HG03025 (cell line): ENCODE measurements at regions not wholly inside any gene's neighbourhood (a gene's known extent, or its start where the extent isn't known, plus 50 kb on each side); places are given as distances from the start of the nearest gene placed in this dataset.

Experiments used
- ATAC-seq: cut with Tn5 transposase; IDR thresholded peaks from one replicate; pipeline ENCODE4 v1.9.1; 2021; ENCODE audit warnings: mild to moderate bottlenecking, moderate library complexity; ENCODE audit not compliant: unreplicated experiment, low FRiP score

DNA sequence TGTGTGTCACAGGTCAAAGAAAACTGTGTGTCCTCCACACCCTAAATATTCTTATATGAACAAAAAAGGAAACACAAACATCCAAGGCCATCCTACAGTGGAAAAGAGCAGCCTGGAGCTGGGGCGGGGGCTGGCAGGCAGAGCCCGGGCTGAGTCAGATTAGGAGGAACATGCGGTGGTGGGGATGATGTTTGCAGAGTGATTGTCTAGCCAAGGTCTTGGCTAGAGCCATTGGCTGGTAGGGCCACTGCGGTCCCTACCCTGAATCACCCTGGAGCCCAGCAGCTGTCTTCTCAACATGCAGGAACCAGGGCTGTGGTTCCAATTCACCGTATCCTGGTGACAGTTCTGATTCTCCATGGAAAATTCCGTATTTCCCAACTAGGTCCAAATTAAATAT is 439.5 kb downstream of the FGF9 start:
- no peak for ATAC-seq

DNA sequence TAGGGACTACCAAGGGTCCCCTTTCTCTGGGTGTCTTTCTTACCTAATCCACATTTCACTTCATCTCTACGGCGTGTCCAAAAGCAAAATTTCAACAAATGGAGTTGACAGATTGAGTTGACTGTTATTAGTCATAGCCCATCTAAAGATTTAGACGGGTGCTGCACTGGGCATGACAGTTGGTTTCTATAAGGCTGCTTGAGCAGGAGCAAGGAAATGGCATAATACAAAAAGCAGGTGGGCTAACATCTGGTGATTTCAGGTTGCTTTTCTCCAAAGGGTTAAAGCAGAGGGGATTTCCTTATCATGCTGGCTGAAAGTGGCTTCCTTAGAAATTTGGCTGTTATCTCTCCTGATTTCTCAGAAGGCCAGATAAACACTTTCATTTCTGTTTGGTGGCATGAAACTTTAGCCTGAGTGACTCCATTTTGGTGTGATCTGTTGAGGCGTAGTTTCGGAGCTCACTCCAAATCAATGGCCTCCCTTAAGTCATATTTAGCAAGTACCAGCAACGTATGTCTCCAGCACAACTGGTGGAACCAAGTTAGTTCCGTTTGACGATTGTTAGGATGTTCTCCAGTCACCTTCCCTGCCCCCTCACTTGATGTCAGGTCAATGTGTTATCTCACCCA is 440.4 kb downstream of the FGF9 start:
- ATAC-seq = no peak

DNA sequence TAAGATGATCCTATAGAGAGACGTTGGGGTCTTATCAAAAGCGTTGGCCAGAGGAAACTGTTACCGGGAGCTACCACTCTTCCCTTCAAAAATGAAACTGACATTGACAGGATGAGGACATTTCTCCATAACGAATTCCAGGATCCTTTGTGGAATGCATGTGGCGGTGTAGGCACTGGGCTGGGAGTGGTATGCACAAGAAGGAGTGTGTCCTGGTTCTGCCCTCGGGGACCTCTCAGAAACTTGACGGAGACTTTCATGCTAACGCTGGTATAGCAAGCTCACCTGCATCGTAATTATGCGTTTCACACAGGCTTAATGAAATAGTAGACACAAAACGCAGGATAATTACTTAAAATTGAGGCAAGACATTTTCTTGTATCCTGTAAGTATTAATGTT is 441.1 kb downstream of the FGF9 start:
- ATAC-seq = no peak

DNA sequence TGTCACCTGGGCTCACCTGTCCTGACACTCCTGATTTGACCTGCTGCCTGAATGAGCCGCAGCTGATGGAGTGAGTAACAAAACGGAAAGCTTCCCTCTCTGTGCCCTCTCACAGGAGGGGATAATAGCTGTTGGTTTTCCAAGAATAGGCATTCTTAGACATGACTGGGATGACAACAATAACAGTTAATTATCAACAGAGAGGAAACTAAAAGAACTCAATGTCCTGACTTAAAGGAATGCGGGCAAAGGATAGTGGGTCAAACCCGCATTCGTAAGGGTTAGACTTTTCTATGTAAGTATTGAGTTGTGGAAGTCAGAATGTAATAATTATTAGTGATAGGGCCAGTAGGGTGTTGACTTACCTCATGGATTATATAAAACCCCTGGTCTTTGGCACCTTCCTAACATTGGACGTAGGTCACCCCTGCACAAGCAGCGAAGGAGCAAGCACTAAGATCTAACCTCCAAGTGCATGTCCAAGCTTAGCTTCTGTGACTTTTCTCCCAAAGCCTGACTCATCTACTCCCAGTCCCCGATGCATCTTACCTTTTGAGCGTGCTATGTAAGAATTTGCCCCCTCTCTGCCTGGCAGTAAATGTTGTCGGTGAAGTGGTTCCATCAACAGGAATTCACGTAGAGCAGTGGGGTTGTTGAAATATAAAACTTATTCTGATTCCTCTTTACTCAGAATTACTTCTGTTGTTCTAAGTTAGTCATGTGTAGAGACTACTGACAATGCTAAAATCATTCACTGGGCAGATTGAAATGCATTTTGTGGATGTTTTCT is 442.3 kb downstream of the FGF9 start:
- ATAC-seq = no peak

DNA sequence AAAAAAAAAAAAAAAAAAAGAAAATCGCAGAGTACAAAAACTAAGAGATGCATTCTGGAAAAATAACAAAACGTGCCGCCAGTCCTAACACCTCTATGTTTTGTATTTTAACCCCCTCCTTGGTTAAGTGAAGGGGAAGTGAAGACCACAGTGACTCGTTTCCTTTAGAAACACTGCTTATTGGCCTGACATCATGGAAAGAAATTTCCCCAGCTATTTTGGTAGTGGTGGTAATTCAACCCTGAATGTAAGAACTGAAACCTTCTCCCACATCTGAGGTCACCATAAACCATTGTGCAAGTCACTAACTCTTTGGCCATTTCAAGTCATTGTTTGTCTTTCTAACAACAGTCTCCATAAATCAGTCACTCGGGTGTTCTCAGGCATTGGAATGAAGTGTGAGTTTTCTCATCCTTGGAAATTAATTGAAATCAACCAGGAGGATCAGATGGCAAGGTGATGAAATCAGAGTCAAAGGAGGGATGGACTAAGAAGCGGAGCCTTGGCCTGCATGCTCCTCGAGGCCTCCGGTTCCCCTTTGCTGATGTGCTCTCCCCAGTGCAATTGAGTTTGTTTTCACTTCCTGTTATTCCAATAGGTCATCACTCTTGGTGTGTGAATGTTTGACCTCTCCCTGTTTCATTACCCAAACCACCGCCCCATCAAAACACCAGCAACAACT is 443.9 kb downstream of the FGF9 start:
- peak; percentile 93 for ATAC-seq

DNA sequence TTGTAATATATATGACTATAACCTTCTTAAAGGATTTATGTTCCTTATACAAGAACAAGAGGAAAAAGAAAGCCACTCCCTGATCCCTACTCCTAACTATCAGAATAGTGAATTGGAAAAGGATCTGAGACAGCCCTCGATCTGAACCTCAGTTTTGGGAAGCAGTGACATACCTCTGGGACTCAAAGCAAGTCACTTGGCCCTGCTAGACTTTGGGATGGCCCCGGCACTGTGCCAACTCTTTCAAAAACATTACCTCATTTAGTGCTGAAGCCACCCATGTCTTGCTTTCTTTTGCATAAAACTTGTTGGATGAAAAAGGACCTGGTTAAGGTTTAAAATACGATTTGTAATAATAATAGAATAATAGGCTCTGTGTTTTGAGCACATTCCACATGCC is 447.3 kb downstream of the FGF9 start:
- ATAC-seq = no peak

DNA sequence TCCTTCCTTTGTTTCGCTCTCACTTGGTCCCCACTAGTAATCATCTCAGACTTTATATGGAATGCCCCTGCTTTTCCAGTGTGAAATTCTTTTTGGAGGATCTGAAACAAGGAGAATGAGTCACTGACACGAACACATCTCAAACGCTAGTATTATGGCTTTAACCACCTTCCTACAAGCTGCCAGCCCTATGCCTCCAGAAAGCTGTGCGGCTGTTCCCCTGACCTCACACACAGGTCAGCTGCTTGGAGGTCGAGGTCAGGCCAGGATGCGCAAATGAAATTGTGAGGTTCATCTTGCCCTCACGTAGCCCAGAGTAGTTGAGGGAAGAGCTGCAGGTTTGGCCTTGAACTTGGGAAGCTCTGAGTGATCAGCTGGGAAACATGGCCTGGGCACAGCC is 449.8 kb downstream of the FGF9 start:
- ATAC-seq = no peak

DNA sequence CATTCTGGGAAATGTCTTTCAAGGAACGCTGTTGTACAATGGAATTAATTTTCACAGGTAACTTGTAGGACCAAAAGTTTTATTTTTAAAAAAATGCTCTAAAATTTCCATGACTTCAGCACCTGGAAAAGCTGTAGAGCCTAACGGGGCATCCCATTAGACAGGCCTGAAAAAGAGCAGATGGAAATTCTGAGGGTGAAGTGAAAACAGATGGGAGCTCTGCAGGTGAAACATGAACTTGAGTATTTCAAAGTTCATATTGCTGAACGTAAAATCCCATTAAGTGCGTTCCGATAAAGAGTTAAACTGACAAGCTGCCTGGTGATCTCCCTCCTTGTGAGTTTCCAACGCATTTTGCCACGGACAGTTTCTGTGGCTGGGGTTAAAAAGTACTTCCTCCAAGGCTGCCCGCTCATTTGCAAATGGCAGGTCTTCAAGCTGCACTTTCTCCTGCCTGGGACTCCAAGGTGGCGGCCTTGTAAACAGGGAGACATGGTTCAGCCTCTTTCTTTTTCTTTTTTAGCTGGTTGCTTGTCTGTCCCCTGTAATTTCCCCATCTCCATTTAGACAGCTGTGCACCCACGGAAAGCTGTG is 450.4 kb downstream of the FGF9 start:
- no peak for ATAC-seq

DNA sequence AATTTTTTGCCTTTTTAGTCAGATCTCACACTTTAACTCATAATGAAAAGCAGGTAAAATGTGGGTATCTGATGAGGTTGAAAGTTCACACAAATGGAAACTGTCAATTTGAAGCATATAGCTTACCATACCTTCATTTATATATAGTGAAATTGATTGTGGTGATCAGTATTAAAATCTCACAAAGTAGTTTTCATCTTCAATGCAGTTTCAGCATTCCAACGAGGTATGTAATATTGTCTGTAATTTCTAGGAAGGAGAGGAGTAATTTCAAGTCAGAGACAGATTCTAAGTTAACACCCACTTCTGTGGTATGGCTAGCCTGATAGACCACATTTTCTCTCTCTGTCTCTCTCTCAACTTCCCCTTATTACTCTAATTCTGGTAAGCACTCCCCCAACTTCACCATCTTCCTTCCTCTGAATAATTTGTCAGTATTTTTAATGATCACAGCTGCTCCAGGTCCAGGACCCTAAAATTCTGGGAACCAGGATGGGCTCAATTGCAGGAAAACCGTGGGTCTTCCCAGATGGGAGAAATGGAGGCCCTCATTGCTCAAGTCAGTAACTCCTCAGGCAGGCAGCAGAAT is 455.7 kb downstream of the FGF9 start:
- peak; percentile 98 for ATAC-seq

DNA sequence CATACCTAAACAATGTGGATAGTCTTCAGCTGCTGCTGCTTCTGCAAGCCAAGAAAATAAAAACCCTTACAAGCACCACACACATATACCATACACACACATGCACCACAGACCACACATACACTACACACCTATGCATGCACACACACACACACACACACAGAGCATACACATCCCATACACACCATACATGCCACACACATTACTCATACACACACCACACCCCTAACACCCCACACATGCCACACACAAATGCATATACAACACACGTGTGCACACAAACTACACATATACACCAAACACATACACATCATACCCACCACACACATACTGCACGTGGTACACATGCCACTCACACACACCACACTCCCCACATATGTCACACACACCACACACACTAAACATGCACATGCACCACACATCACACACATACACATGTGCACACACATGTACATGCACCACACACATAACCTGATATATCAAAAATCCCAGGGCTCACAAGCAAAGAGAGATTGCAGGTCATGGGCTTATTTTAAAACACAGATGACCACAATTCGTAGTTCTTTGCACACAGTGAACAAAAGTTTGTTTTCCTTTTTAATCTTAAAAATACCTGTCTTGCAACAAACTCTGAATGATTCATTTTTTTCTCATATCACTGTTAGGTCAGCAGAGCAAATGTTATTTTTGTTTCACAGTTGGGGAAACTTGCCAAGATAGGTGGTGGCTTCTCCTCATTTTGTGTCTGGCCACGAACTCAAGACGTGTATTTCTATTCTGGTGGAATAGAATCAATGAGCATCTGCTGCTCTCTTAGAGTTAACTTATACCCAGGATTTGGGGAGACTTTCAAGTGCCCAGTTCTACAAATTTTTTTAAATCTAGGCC is 456.6 kb downstream of the FGF9 start:
- ATAC-seq = no peak

DNA sequence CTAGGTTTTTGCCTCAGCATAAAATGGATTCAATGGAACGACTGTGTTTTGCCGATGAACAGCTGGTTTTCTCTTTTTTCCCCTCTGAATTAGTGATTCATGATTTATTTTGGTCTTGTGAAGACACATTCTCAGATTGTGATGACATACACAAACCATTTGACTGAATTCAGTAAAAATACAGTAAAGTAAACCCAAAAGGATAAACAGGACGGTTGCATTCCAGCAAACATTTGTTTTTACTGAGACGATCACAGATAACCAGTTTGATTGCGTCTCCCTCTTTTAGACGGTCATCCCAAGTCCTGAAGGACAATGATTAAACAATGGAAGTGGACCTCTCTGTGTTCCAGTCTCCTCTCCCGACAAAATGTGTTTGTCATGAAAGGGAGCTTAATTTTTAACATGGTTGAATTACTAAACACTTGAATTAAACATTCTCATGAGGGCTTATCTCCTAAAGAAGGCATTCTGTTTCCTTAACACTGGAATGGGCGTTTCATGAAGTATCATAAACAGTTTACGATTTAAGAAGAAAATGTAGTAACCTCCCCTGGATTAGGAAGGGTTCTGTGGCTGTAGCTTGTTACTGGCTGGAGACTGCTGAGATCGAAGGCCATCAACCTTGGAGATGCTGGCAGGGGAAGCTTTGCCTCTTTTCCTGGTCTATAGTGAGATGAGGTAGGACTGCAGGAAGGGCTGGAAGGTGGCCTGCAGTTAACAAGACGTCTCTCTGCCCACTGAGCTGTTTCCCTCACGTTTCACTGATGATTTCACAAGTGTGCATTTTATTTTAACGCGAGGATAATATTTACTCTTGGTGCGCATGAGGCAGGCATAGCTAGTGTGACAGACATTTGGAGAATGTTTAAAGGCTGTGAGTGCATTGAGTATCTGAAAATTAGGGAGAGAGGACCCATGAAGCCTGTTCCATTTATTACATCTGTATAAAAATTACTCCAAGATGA is 457.9 kb downstream of the FGF9 start:
- no peak for ATAC-seq

DNA sequence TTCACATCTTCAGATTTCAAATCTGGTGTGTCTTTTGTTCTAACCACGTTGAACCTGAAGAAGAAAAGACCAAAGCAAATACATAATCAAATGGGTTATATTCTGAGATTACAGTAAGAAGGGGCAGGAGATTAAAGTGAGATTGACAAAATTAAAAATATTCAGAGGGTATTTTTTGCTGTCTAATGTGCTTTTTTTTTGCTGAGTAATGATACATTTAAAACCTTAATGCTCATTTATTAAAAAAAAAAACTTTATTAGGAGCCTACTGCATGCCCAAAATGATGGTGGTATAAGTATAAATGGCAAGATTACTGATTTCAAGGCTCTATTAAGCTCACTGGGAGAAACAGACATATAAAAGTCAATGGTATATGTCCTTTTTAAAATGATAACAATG is 459.4 kb downstream of the FGF9 start:
- no peak for ATAC-seq

DNA sequence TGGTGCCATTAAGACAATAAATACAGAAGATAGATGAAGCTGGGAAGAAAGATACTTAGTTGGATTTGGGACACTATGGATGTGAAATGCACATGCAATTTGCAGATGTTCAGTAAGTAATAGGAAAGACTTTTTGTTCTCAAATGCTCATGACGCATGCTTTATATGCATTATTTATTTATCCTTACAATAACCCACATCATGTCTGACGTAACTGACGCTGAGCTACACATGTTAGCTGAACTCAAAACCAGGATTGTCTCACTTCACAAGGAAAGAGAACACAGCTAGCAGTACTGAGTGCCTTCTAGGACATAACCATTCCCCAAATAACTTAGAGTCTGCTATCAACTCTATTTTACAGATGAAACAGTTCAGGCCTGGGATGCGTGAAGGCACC is 463.4 kb downstream of the FGF9 start:
- ATAC-seq = no peak

DNA sequence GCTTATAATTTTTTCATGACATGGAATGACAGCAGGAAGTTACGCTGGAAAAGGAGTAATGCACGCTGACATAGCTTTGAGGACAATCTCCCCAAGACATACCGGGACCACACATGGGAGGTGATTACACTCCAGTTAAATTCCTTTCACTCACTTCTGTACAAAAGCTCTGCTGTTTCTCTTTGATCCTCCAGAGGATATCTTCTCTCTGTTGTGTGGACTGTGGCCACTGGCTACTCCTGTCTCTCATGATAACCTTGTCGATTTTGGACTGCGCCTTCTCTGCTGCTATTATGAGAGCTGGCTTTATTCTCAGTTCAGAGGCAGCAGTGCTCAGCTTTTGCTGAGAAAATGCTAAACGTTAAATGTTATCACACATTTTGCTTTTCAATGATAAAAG is 464.6 kb downstream of the FGF9 start:
- no peak for ATAC-seq

DNA sequence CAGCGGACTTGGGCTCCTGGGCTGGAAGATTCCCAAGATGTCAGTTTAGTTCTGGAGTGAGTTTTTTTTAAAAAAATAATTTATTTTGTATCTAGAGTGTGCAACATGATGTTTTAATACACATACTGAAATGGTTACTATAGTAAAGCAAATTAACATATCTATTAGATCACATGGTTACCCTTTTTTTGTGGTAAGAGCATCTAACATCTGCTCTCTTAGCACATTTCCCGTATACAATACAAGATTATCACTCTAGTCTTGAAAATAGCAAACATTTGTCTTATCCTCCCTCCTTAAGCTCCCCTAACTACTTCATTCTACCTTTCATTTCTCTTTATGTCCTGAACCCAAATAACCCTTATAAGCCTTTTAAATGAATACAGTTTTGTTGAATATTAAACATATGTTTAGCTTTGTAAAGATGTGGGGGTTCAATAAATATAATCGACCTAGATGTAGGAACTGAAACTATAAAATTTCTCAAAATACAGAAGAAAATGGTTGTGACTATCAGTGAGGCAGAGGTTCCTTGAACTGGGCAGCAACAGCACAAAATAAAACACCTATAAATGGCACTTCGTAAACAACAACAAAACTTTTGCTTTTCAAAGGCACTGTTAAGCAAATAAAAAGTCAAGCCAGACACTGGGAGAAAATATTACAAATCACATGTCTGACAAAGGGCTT is 466.6 kb downstream of the FGF9 start:
- ATAC-seq = no peak

DNA sequence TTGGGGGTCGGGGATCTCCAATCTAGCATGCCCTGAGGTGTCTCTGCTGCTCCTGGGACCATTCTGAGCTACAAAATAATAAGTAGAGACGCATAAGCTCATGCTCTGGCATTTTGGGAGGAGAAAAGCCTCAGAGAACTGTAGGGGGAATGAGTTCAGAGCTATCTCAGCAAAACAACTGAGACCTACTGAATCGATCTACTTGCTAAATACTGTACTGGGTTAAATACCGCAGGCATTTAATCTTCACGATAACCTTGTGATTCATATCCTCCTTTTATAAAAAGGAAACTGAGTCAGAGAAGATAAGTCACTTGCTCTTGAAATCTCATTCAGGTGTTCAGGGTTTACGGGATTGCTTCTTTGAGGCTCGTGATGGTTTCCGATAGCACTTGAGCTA is 468.1 kb downstream of the FGF9 start:
- ATAC-seq = no peak

DNA sequence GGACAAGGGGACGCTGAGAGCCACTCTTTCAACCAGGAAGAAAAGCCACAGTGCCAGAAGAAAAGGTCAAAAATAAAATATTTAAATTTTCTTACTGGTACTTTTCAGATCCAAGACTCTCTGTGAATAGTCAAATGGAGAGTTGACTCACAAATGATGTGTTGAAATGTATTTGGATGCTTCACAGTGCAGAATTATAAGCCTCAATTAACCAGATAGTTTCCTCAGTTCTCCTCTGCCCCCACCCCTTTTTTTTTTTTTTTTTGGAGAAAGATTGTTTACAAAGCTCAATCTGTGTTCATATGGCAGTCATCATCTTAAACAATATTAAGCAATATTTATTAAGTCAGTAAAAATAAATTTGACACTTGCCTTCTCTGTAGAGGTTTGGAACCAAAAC is 470.8 kb downstream of the FGF9 start:
- no peak for ATAC-seq

DNA sequence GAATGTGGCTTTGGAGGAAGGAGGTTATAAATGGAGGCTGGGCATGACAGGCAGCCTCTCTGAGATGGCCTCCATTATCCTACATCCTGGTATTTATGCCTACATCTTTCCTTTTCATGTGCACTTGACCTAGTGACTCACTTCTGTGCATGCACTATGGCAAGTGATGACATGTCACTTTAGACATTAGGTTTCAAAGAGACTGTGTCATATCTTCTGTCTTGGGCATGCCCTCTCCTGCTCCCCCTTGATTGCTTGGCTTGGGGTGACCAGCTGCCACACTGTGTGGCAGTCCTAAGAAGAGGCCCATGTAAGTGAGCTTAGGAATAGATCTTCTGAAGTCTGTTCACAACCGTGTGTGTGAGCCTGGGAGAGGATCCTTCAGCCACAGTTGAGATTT is 472.8 kb downstream of the FGF9 start:
- no peak for ATAC-seq
